ENCODE measurements at regions not wholly inside any gene's neighbourhood (a gene's known extent, or its start where the extent isn't known, plus 50 kb on each side); places are given as distances from the start of the nearest gene placed in this dataset.

DNA sequence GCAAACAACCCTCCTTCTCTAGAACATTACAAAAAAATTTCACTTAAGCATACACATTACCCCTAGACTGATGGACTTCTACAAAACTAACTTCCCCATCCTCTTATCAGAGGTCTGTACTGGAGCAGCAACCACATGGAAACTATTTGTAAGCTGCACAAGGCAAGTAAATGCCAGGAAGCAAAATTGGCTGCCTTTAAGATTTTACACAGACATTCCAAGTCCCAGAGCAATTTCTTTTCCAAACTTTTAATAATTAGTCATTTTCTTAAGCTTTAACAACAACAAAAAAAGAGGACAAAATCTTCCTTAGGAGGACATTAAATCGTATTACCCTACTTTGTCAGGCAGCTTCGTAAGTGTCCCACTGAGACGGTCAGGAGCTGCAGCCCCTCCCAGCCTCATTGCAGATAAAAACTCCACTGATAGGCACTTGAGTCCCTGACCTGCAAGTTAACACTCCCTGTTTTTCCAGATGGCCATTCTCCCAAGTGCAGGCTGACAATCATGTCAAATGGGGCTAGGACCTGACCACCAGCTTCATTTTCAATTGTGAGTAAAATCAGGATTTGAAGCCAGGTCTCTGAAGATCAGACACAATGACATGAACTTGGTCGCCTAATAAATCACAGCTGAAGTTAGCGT lies 680.1 kb downstream of the DIAPH3 start:
- H3K9me3 Mint-ChIP-seq = peaks cover 12% of the 10 kb centered on the region
- POLR2A ChIA-PET = no interaction called here
- H3K4me1 Mint-ChIP-seq = peaks cover 46% of the 10 kb centered on the region
- peak overlapping the region; percentile 20 for H3K27ac Mint-ChIP-seq
- CTCF ChIA-PET = interaction anchor here (1.0 to 1.2 kb wide), 4 partner anchors 9 to 197 kb away, joined by 3 to 9 read pairs (median 3); no protein-coding TSS in a partner anchor
- H3K4me3 Mint-ChIP-seq = no peak overlapping the region
- TF ChIP-seq, protein P1, sequence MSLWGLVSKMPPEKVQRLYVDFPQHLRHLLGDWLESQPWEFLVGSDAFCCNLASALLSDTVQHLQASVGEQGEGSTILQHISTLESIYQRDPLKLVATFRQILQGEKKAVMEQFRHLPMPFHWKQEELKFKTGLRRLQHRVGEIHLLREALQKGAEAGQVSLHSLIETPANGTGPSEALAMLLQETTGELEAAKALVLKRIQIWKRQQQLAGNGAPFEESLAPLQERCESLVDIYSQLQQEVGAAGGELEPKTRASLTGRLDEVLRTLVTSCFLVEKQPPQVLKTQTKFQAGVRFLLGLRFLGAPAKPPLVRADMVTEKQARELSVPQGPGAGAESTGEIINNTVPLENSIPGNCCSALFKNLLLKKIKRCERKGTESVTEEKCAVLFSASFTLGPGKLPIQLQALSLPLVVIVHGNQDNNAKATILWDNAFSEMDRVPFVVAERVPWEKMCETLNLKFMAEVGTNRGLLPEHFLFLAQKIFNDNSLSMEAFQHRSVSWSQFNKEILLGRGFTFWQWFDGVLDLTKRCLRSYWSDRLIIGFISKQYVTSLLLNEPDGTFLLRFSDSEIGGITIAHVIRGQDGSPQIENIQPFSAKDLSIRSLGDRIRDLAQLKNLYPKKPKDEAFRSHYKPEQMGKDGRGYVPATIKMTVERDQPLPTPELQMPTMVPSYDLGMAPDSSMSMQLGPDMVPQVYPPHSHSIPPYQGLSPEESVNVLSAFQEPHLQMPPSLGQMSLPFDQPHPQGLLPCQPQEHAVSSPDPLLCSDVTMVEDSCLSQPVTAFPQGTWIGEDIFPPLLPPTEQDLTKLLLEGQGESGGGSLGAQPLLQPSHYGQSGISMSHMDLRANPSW (CRISPR knock-in tag; conservative IDR thresholded peaks at IDR 0.05; ENCODE audit: low read depth) = no peak
- TF ChIP-seq NR1H2 (CRISPR knock-in tag; IDR thresholded peaks at IDR 0.05) (no peak), ZNF121 (CRISPR knock-in tag; IDR thresholded peaks at IDR 0.05) (no peak)
- TF ChIP-seq, protein P2, sequence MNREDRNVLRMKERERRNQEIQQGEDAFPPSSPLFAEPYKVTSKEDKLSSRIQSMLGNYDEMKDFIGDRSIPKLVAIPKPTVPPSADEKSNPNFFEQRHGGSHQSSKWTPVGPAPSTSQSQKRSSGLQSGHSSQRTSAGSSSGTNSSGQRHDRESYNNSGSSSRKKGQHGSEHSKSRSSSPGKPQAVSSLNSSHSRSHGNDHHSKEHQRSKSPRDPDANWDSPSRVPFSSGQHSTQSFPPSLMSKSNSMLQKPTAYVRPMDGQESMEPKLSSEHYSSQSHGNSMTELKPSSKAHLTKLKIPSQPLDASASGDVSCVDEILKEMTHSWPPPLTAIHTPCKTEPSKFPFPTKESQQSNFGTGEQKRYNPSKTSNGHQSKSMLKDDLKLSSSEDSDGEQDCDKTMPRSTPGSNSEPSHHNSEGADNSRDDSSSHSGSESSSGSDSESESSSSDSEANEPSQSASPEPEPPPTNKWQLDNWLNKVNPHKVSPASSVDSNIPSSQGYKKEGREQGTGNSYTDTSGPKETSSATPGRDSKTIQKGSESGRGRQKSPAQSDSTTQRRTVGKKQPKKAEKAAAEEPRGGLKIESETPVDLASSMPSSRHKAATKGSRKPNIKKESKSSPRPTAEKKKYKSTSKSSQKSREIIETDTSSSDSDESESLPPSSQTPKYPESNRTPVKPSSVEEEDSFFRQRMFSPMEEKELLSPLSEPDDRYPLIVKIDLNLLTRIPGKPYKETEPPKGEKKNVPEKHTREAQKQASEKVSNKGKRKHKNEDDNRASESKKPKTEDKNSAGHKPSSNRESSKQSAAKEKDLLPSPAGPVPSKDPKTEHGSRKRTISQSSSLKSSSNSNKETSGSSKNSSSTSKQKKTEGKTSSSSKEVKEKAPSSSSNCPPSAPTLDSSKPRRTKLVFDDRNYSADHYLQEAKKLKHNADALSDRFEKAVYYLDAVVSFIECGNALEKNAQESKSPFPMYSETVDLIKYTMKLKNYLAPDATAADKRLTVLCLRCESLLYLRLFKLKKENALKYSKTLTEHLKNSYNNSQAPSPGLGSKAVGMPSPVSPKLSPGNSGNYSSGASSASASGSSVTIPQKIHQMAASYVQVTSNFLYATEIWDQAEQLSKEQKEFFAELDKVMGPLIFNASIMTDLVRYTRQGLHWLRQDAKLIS (CRISPR knock-in tag; IDR thresholded peaks at IDR 0.05; ENCODE audit: borderline replicate concordance) = no peak
- ATAC-seq (peak; percentile 36), DNase-seq (ENCODE audit: low spot score) (peak; percentile 16)
- no peaks in the 10 kb centered on the region for H3K27me3 Mint-ChIP-seq (ENCODE audit: low read depth)
- peaks cover 6% of the 10 kb centered on the region for H3K36me3 Mint-ChIP-seq

DNA sequence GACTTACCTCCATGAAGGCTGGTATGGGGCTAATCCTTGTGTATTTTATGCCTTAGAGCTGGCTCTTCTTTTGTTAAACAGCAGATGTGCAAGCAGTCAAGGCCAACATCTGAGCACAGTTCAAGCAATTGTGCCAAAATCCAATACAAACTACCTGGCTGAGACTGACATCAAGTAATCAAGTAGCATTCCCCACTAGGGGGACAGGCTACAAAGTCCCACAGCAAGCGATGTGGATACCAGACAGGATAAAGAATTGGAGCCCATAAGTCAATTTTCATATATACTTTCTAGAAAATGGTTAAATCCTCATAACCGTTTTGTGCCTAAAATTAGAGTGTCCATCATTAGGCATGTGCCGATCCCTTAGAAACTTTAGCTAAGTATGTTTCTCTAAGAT lies 675.8 kb downstream of the DIAPH3 start:
- ATAC-seq (peak; percentile 21; the same call in 1 of the 2 replicates), DNase-seq (ENCODE audit: low spot score) (no peak)
- no peak overlapping the region for H3K4me3 Mint-ChIP-seq
- H3K4me1 Mint-ChIP-seq = peaks cover 23% of the 10 kb centered on the region
- peaks cover 6% of the 10 kb centered on the region for H3K36me3 Mint-ChIP-seq
- CTCF ChIA-PET = no interaction called here
- no peak for TF ChIP-seq ZNF423 (CRISPR knock-in tag; IDR thresholded peaks at IDR 0.05)
- TF ChIP-seq, protein P3, sequence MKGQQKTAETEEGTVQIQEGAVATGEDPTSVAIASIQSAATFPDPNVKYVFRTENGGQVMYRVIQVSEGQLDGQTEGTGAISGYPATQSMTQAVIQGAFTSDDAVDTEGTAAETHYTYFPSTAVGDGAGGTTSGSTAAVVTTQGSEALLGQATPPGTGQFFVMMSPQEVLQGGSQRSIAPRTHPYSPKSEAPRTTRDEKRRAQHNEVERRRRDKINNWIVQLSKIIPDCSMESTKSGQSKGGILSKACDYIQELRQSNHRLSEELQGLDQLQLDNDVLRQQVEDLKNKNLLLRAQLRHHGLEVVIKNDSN (CRISPR knock-in tag; IDR thresholded peaks at IDR 0.05) = no peak
- TF ChIP-seq JAZF1 (CRISPR knock-in tag; IDR thresholded peaks at IDR 0.05) = no peak
- TF ChIP-seq SP1 (CRISPR knock-in tag; conservative IDR thresholded peaks at IDR 0.05) = no peak
- POLR2A ChIA-PET = no interaction called here
- peaks cover 12% of the 10 kb centered on the region for H3K9me3 Mint-ChIP-seq
- no peak overlapping the region for H3K27ac Mint-ChIP-seq
- H3K27me3 Mint-ChIP-seq (ENCODE audit: low read depth) = peaks cover 9% of the 10 kb centered on the region; the same call in 1 of the 2 replicates

DNA sequence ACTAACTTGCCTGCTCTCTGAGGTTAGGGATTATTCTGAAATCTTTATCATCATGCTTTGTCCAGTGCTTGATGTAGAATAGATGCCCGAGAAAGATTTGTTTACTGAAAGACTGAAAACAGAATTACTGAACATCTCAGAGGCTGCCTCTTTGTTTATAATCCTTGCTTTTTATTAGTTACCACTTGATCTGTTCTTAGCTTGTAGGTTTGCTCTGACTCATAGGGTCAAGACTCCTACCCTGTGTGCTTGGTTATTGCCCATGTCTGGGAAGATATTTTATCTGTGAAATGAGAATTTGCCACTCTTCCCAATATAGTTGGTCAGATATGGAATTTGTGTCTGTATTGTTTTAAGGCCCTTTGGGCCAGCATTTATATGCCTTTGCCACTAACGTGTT lies 675.3 kb downstream of the DIAPH3 start:
- peaks cover 20% of the 10 kb centered on the region for H3K4me1 Mint-ChIP-seq
- ChIA-PET POLR2A (no interaction called here), CTCF (no interaction called here)
- no peak for DNase-seq (ENCODE audit: low spot score)
- no peak for ATAC-seq
- TF ChIP-seq, protein P4, sequence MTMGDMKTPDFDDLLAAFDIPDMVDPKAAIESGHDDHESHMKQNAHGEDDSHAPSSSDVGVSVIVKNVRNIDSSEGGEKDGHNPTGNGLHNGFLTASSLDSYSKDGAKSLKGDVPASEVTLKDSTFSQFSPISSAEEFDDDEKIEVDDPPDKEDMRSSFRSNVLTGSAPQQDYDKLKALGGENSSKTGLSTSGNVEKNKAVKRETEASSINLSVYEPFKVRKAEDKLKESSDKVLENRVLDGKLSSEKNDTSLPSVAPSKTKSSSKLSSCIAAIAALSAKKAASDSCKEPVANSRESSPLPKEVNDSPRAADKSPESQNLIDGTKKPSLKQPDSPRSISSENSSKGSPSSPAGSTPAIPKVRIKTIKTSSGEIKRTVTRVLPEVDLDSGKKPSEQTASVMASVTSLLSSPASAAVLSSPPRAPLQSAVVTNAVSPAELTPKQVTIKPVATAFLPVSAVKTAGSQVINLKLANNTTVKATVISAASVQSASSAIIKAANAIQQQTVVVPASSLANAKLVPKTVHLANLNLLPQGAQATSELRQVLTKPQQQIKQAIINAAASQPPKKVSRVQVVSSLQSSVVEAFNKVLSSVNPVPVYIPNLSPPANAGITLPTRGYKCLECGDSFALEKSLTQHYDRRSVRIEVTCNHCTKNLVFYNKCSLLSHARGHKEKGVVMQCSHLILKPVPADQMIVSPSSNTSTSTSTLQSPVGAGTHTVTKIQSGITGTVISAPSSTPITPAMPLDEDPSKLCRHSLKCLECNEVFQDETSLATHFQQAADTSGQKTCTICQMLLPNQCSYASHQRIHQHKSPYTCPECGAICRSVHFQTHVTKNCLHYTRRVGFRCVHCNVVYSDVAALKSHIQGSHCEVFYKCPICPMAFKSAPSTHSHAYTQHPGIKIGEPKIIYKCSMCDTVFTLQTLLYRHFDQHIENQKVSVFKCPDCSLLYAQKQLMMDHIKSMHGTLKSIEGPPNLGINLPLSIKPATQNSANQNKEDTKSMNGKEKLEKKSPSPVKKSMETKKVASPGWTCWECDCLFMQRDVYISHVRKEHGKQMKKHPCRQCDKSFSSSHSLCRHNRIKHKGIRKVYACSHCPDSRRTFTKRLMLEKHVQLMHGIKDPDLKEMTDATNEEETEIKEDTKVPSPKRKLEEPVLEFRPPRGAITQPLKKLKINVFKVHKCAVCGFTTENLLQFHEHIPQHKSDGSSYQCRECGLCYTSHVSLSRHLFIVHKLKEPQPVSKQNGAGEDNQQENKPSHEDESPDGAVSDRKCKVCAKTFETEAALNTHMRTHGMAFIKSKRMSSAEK (CRISPR knock-in tag; IDR thresholded peaks at IDR 0.05; ENCODE audit: borderline replicate concordance) = no peak
- no peak overlapping the region for H3K27ac Mint-ChIP-seq
- peaks cover 9% of the 10 kb centered on the region; the same call in 1 of the 2 replicates for H3K27me3 Mint-ChIP-seq (ENCODE audit: low read depth)
- peaks cover 12% of the 10 kb centered on the region for H3K9me3 Mint-ChIP-seq
- peaks cover 6% of the 10 kb centered on the region for H3K36me3 Mint-ChIP-seq
- no peak overlapping the region for H3K4me3 Mint-ChIP-seq

Data from WTC11 (cell line).